M059J (cell line): ENCODE measurements at regions not wholly inside any gene's neighbourhood (a gene's known extent, or its start where the extent isn't known, plus 50 kb on each side); places are given as distances from the start of the nearest gene placed in this dataset.
"Not testable (repeated sequence)": the region's sequence is repeated elsewhere in the genome, so short reads cannot be mapped to it uniquely, and the experiment has no call there.

Experiments used
- DNase-seq: peaks from one replicate; pipeline ENCODE4 v3.0.0-alpha.2; 2012; ENCODE audit warnings: low read depth

DNA sequence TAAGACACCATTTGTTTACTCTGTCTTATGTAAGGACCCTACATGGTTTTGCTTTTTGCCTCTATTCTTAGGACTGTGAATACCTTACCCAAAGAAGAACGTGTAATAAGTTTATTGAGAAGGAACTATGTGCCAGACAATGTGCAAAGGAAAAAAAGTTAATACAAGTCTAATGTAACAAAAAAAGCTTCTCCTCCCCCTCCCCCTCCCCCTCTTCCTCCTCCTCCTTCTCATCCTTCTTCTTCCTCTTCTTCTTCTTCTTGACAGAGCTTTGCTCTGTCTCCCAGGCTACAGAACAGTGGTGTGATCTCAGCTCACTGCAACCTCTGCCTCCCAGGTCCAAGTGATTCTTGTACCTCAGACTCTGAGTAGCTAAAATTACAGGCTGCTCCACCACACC lies 50.9 kb upstream of the MITF start:
- DNase-seq = no peak

GRCh38 chr3:69687641-69688040 lies 51.6 kb upstream of the MITF start:
- DNase-seq = no peak

- DNase-seq = no peak
Measured at GRCh38 chr3:69686056-69686455, 53.2 kb upstream of the MITF start.

DNA sequence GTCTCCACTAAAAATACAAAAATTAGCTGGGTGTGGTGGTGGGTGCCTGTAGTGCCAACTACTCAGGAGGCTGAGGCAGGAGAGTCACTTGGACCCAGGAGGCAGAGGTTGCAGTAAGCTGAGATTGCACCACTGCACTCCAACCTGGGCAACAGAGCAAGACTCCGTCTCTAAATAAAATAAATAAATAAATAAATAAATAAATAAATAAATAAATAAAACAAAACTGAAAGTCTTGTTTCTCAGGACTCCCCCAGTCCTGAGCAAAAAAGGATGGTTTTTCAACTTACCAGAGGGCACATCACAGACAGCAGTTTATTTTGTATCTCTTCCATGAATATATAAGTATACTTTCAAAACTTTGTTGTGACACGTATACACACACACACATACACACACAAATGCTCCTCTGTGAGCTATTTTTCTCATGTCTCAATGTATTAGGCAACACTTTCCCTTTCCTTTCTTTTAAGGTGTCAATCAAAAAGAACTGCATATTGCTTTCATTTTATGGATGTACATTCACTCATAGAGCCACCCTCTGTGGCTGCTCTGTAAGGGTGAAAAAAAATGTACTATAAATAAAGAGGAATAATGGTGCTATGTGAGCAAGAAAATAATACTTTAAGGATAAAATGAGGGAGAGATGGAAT lies 54.8 kb upstream of the MITF start:
- DNase-seq = no peak

DNA sequence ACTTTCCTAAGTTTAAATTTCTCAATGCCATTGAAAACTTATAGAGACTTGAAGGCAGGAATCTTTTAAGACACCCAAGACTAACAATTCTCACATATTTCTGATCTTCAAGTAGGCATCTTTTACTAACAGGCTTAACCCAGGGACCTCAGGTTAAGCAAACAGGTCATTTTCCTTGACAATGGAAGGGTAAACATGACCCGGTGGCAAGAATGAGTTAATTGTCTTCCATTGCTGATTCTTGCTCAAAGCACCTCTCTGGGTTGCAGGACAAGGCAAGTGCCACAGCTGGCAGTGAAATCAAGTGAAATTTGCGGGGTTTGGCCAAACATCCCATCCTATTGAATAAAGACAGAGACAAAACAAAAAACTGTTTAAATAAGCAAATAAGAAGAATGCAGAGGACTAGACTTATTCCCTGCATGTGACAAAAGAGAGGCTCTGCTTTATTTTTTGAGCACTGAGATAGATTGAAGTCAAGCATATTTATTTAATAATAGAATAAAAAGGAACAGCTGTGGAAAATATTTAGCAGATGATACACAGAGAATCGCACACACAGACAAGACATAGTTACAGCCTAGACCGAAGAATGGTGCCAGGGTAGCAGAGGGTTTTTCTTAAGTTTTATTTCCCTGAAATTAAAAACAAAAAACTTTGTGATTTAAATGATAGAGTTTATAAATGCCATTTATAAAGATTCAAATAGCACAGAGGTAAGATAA lies 56.0 kb upstream of the MITF start:
- DNase-seq = no peak

DNA sequence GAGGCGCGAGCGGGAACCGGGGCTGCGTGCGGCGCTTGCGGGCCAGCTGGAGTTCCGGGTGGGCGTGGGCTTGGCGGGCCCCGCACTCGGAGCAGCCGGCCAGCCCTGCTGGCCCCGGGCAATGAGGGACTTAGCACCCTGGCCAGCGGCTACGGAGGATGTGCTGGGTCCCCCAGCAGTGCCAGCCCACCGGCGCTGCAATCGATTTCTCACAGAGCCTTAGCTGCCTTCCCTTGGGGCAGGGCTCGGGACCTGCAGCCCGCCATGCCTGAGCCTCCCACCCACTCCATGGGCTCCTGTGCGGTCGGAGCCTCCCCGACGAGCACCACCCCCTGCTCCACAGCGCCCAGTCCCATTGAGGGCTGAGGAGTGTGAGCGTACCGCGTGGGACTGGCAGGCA lies 61.8 kb upstream of the MITF start:
- not testable (repeated sequence) for DNase-seq

GRCh38 chr3:69675786-69676530 lies 63.3 kb upstream of the MITF start:
- no peak for DNase-seq

DNA sequence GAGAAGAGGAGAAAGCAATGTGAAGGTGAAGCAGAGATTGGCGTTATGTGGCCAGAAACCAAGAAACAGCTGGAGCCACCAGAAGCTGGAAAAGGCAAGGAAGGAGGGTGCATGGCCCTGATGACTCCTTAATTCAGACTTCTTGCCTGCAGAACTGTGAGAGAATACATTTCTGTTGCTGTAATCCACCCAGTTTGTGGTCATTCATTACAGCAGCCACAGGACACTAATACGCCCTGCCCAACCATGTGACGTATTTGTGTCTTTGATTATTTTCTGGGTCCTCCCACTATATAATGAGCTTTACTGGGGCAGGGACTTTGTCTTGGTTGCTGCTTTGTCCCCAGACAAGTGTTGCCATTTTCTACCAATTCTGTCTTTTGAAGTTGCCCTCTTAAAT lies 64.5 kb upstream of the MITF start:
- DNase-seq = no peak

DNA sequence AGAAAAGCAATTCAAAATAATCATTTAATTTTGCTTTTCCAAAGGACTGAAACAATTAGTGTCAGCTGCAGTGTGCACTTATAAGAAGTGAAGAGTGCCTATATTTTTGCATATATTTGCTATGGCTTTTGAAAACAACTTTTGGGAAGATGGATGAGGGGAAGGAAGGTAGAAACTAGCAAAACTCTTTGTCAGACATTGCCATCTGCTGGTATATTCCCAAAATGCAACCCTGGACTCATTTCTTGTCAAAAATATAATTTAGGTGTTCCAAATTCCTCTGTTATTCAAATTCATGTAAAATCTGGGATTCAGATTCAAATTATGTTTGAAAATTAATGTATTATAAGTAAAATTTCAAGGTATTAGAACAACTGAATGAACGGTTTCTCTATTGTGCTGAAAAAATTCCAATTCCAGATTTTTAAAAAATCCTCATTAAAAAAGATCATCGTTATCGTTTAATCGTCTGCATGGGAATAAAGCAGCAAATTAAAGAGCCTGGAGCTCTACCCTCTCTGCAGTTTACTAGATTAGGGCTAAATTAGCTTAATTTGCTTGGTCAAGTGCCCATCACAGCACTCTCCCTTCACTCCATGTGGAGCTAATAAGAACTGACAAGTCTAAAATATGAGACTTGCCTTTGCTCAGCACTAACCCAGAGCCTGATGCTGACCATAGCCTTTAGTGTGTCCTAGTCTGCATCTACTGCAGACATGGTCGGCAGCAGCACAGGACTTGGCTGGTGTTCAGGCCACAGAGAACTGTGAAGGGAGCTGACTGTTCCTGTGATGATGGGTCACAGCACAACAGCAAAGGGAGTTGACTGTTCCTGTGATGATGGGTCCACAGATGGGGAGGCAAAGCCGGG lies 67.9 kb upstream of the MITF start:
- peak; percentile 47 for DNase-seq

DNA sequence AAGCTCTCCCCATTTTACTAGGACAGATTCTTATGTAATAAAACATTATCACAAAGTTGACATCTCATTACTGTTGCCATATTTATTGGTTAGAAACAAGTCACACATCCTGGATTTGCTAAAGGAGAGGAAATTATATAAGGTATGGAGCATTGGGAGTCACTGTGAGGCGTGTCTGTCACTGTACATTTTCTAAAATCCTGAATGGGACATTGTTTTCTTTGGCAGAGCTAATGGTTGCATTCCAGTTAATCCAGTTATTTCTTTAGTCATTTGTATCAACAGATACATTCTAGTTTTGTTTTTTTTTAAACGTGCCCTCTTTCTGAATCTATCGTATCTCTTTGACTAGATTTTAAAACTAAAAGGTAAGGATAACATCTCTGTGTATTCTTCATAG lies 70.2 kb upstream of the MITF start:
- no peak for DNase-seq

DNA sequence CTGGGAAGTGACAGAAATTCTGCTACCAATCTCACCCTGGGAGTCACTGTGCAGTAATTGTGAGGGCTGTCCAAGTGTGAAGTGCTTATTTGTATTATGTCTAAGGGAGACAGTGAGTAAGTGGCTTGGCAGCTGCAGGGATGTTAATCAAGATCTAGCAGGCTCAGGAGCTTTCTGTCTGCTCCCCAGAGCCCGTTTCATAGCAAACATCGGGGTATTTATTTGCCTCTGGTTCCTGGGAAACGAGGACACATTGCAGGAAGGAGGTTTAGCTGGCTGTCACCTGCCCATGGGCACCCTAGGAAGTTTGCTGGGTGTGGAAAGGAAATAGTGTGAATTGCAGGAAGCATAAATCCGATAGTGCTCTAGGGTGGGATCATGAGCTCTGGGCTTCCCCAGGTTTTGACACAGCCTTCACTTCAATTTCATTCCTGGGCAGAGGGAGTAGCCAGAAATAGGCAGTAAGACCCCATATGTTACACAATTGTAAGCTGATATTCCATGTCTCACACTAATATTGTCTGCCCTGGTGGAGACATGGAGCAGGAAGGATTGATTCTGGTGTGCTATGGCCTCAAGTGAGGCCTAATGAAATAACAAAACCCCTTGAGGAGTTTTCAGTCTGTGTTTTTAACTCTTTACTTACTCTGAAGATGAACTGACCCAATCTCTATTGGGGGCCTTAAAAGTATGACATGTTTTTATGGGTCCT lies 74.1 kb upstream of the MITF start:
- DNase-seq = peak; percentile 43

DNA sequence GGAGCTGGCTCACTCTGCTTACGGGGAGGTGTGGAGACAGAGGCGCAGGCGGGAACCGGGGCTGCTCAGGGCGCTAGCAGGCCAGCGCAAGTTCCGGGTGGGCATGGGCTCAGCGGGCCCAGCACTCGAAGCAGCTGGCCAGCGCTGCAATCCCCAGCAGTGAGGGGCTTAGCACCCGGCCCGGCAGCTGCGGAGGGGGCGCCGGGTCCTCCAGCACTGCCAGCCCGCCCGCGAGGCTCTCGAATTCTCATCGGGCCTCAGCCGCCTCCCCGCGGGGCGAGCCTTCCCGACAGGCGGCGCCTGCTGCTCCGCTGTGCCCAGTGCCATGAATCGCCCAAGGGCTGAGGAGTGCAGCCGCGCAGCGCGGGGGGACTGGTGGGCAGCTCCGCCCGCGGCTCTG lies 78.6 kb upstream of the MITF start:
- DNase-seq = no peak

DNA sequence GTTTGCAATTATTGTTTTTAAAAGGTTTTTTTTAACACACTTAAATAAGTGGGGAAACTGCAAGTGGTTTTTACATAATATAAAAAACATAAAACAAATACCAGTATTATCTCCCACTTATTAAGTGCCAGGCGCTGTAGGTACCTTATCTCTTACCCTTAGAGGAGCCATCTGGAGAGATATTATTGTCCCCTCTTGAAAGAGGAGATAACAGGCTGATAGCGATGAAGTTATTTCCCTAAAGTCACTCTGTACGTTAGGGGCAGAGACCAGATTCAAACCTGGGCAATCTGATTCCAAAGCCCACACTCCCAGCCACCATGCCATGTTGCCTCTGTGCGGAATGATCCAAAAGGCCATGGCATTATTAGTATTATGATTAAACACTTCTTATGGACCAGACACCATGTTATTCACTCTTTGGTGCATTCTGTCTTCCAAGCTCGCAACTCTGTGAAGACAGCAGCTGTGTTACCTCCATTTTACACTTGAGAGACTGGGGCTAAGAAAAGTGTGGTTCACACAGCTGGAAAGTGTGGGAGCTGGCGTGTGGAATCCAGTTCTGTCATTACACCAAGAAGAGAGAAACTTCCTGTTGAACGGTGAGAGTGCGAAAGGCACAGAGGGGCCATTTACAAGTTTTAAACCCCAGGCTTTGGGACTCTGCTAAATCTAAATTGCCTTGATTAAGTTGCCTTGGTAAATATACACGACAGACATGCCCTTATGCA lies 79.9 kb upstream of the MITF start:
- no peak for DNase-seq

- DNase-seq = no peak
Measured at GRCh38 chr3:69658514-69659140, 80.6 kb upstream of the MITF start.

GRCh38 chr3:69657030-69657429 lies 82.2 kb upstream of the MITF start:
- not testable (repeated sequence) for DNase-seq

GRCh38 chr3:69651765-69652164 lies 87.5 kb upstream of the MITF start:
- no peak for DNase-seq

- DNase-seq = no peak
Measured at GRCh38 chr3:69650066-69650419, 89.2 kb upstream of the MITF start.

DNA sequence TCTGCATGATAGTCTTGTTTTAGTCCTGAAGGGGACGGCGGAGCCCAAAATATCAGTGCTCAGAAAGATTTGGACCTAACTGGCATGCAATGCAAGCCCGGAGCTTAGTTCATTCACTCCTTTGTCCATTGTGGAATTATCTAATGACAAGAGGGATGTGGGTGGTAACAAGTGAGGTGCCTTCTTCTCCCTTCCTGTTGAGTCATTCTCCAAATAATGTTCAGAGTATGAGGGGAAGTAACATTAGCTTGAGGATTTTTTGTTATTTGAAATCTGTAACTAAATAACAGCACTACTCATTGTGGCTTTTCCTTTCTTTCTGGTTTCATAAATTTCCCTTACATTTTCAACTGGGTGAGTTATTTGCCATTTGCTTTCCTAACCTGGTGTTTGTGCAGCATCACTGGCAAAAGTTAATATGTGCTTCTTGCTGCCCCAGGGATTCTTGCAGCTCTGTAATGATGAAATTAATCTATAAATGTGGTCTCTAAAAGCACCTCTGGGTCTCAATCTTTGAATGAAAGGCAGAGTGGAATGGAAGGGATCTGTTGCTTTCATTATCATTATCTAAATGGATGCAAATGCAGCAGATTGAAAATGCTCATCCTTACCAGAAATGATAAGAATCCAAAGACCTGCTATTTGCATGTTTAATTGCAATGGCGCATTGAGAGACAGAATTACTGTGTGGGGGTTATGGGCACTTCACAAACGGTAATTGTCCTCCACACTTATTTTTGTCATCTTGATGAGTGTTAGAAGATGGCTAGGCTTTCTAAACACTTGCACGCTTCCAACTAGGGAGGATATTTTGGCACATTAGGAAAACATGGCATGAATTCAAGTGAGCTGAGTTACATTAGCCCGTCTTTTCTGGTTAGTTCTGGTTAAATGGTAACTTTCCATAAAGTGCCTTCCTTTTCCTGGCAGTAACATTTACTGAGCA lies 89.9 kb upstream of the MITF start:
- DNase-seq = peak; percentile 17

DNA sequence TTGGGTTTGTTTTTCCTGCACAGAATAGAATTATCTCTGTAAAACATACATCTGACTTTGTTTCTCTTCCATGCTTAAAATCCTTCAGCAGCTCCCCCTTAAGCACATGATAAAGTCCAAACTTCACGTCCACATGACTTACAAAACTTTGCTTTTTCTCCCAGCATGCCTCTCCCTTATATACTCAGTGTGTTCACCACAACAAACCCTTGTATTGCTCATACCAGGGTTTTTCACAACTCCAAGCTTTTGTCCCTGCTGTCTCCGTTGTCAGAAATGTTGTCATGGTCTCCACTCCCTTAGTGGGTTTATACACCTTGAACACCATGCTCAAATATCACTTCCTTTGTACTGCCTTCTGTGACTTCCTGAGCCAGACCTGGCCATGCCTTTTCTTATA lies 91.1 kb upstream of the MITF start:
- no peak for DNase-seq
